HEK293T (cell line): ENCODE measurements at regions not wholly inside any gene's neighbourhood (a gene's known extent, or its start where the extent isn't known, plus 50 kb on each side); places are given as distances from the start of the nearest gene placed in this dataset.

Experiments used
- CTCF ChIA-PET: fragments of 350-600 bp; formaldehyde crosslinking; extraction: SDS; loops from one replicate; lab custom pipeline; 2021; ENCODE audit warnings: antibody characterized with exemption, inconsistent platforms; lab: Yijun Ruan, JAX
- POLR2A ChIA-PET: fragments of 350-600 bp; formaldehyde crosslinking; extraction: SDS; loops from one replicate; lab custom pipeline; 2020; ENCODE audit warnings: antibody characterized with exemption, inconsistent platforms; lab: Yijun Ruan, JAX
- DNase-seq: peaks from one replicate; pipeline ENCODE4 v3.0.0; 2012; ENCODE audit warnings: mixed read lengths; ENCODE audit errors: extremely low spot score
- ARNT ChIP-seq: fragments of 450-650 bp; IDR thresholded peaks from 2 replicates; pipeline ENCODE4 v1.6.1; 2017; ENCODE audit warnings: mild to moderate bottlenecking
- BHLHE40 ChIP-seq: fragments of 450-650 bp; IDR thresholded peaks from 2 replicates; pipeline ENCODE4 v1.6.1; 2016; ENCODE audit warnings: mild to moderate bottlenecking, moderate library complexity, borderline replicate concordance
- CTBP1 ChIP-seq: fragments of 450-650 bp; IDR thresholded peaks from 2 replicates; pipeline ENCODE4 v1.6.1; 2016; ENCODE audit warnings: borderline replicate concordance
- ELF4 ChIP-seq: fragments of 450-650 bp; IDR thresholded peaks from 2 replicates; pipeline ENCODE4 v1.6.1; 2017; ENCODE audit warnings: antibody characterized with exemption
- FOXA1 ChIP-seq: fragments of 450-650 bp; IDR thresholded peaks from 2 replicates; pipeline ENCODE4 v1.6.1; 2016; ENCODE audit warnings: mild to moderate bottlenecking
- FOXK2 ChIP-seq: fragments of 450-650 bp; IDR thresholded peaks from 2 replicates; pipeline ENCODE4 v1.6.1; 2016; ENCODE audit warnings: mild to moderate bottlenecking
- FOXM1 ChIP-seq: fragments of 450-650 bp; IDR thresholded peaks from 2 replicates; pipeline ENCODE4 v1.6.1; 2017; ENCODE audit warnings: mild to moderate bottlenecking, borderline replicate concordance
- HDGF ChIP-seq: fragments of 450-650 bp; IDR thresholded peaks from 2 replicates; pipeline ENCODE4 v1.6.1; 2017; ENCODE audit warnings: antibody characterized with exemption, borderline replicate concordance
- L3MBTL2 ChIP-seq: fragments of 450-650 bp; conservative IDR thresholded peaks from 2 replicates; pipeline ENCODE4 v1.6.1; 2016; ENCODE audit warnings: mild to moderate bottlenecking
- LEF1 ChIP-seq: fragments of 450-650 bp; IDR thresholded peaks from 2 replicates; pipeline ENCODE4 v1.6.1; 2017; ENCODE audit warnings: mild to moderate bottlenecking, borderline replicate concordance
- NFRKB ChIP-seq: fragments of 450-650 bp; IDR thresholded peaks from 2 replicates; pipeline ENCODE4 v1.6.1; 2016; ENCODE audit warnings: mild to moderate bottlenecking, moderate library complexity
- SP1 ChIP-seq: fragments of 450-650 bp; IDR thresholded peaks from 2 replicates; pipeline ENCODE4 v1.6.1; 2017
- SUZ12 ChIP-seq: fragments of 450-650 bp; IDR thresholded peaks from 2 replicates; pipeline ENCODE4 v1.6.1; 2016; ENCODE audit warnings: mild to moderate bottlenecking
- TARDBP ChIP-seq: fragments of 450-650 bp; IDR thresholded peaks from 2 replicates; pipeline ENCODE4 v1.6.1; 2016
- ZNF384 ChIP-seq: fragments of 450-650 bp; IDR thresholded peaks from 2 replicates; pipeline ENCODE4 v1.6.1; 2016
- TF ChIP-seq, protein P1 (sequence below): fragments of 450-650 bp; IDR thresholded peaks from 2 replicates; pipeline ENCODE4 v1.6.1; 2016

DNA sequence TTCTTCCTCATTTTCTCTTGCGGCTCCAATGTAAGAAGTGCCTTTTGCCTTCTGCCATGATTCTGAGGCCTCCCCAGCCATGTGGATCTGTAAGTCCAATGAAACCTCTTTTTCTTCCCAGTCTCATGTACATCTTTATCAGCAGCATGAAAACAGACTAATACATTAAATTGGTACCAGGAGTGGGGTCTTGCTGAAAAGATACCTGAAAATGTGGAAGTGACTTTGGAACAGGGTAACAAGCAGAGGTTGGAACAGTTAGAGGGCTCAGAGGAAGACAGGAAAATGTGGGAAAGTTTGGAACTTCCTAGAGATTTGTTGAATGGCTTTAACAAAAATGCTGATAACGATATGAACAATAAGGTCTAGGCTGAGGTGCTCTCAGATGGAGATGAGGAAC, 316.7 kb upstream of the HS3ST5 start:
- TF ChIP-seq BHLHE40 (no peak), L3MBTL2 (no peak), ELF4 (no peak), LEF1 (no peak), ZNF384 (no peak)
- DNase-seq: no peak
- CTCF ChIA-PET: no interaction called here
- POLR2A ChIA-PET: no interaction called here

DNA sequence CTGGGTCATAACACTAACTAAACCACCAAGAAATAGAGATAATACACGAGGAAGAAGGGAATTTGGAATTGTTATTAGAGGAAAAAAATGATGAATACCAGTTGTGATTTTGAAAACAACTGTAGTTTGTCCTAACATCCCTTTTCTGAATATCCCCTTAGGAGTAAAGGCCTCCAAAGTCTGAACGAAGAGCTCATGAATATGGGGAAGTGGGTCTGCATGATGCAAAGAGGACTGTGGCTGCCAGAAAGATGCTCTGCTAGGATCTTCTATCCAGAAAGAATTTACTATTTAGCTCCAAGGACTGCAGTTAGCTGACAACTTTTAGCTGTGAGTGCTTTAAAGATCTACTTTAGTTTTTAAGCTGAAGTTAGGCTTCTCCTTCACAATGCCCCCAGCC, 308.8 kb upstream of the HS3ST5 start:
- no peak for DNase-seq
- POLR2A ChIA-PET: no interaction called here
- CTCF ChIA-PET: no interaction called here
- TF ChIP-seq FOXK2 (no peak), SUZ12 (no peak), ZNF384 (no peak), ARNT (no peak), CTBP1 (no peak), TARDBP (no peak), LEF1 (no peak), FOXM1 (no peak), HDGF (no peak), BHLHE40 (no peak), SP1 (no peak), FOXA1 (no peak), ELF4 (no peak), NFRKB (no peak), L3MBTL2 (no peak)
- TF ChIP-seq, protein P1, sequence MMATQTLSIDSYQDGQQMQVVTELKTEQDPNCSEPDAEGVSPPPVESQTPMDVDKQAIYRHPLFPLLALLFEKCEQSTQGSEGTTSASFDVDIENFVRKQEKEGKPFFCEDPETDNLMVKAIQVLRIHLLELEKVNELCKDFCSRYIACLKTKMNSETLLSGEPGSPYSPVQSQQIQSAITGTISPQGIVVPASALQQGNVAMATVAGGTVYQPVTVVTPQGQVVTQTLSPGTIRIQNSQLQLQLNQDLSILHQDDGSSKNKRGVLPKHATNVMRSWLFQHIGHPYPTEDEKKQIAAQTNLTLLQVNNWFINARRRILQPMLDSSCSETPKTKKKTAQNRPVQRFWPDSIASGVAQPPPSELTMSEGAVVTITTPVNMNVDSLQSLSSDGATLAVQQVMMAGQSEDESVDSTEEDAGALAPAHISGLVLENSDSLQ: no peak

DNA sequence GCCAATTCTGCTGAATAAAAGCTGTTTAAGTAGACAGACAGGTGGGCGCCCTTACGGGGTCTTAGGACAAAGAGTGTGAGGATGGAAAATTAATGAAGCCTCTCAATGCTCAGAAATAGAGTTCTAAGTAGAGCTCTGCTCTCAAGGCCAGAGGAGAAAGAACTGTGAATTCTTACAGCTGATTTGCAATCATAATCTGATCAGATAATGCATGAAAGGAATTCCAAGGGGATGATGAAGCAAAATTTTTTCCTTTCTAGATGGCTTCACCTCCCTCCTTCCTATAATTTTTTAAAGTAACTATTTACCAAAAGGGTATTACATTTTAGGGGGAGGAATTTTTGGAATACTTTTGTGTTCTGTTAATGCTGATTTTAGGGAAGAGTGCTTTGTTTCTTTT, 308.1 kb upstream of the HS3ST5 start:
- DNase-seq: no peak
- TF ChIP-seq ELF4 (no peak), ARNT (no peak), NFRKB (no peak), FOXA1 (no peak), HDGF (no peak), BHLHE40 (no peak), FOXK2 (no peak), ZNF384 (no peak), SP1 (no peak), SUZ12 (no peak), CTBP1 (no peak), FOXM1 (no peak), TARDBP (no peak), LEF1 (no peak), L3MBTL2 (no peak)
- TF ChIP-seq, protein P1: no peak
- ChIA-PET POLR2A (no interaction called here), CTCF (no interaction called here)

DNA sequence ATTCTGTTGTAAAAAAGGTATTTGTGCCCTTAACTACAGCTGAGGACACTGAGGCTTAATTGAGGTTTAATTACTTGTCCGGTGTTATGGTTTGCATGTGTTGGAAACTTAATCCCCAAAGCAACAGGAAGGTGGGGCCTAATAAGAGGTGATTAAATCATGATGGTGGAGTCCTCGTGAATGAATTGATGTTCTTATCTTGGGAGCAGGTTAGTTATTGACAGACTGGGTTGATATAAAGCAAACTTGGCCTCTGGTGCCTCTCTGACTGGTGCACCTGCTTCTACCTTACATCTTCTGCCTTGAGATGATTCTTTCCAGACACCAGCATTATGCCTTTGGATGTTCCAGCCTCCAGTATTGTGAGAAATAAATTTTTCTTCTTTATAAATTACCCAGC, 306.5 kb upstream of the HS3ST5 start:
- DNase-seq: no peak
- no peak for TF ChIP-seq L3MBTL2
- no peak for TF ChIP-seq FOXA1
- no peak for TF ChIP-seq SP1
- TF ChIP-seq LEF1: no peak
- no peak for TF ChIP-seq NFRKB
- no peak for TF ChIP-seq TARDBP
- ChIA-PET POLR2A (no interaction called here), CTCF (no interaction called here)

DNA sequence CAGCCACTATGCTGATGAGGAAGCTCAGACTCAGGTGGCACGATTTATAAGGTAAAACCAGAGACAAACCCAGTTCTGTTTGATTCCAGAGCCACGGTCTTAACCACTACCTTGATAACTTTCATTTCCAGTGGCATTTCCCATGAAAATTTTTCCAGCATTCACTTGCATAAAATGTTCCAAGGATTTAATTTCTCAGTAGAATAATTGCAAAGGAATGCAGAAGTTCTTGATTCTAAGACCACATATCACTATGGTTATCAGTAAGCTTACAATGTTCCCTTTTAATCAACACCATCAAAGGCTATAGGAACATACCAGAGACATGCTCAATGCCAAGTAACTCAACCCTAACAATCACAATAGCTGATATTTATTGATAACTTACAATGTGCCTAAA, 306.0 kb upstream of the HS3ST5 start:
- POLR2A ChIA-PET: no interaction called here
- TF ChIP-seq SP1 (no peak), ARNT (no peak), ELF4 (no peak), TARDBP (no peak), FOXK2 (no peak), SUZ12 (no peak), HDGF (no peak), LEF1 (no peak)
- TF ChIP-seq, protein P1: no peak
- no peak for DNase-seq
- CTCF ChIA-PET: no interaction called here

DNA sequence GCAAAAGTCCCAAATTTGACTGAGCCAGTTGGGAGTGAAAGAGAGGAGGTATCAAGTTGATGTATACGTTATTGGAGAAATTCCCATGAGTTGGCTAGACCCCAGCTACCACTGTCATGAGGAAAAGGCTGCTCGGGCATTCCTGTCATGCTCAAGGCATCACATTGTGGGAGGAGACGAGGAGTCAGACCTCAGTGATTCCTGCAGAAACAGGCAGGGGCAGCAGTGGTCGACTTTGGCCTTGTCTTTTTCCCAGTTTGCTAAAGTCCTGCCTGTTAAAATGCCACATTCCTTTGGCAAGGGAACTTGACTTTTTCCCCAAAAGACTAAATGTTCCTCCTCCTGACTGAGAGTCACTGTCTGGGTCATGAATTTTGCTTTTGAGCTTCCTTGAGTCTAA, 295.5 kb upstream of the HS3ST5 start:
- ChIA-PET CTCF (no interaction called here), POLR2A (no interaction called here)
- peak; percentile 14 for DNase-seq
- no peak for TF ChIP-seq SUZ12
- TF ChIP-seq, protein P1: no peak
- TF ChIP-seq NFRKB: no peak
- no peak for TF ChIP-seq ARNT
- no peak for TF ChIP-seq HDGF
- TF ChIP-seq FOXA1: no peak
- no peak for TF ChIP-seq FOXK2
- no peak for TF ChIP-seq SP1
- no peak for TF ChIP-seq FOXM1
- no peak for TF ChIP-seq ELF4
- TF ChIP-seq TARDBP: no peak
- TF ChIP-seq ZNF384: no peak
- TF ChIP-seq BHLHE40: no peak
- no peak for TF ChIP-seq CTBP1
- TF ChIP-seq LEF1: no peak
- no peak for TF ChIP-seq L3MBTL2
